Kidney capillary endothelial cell (primary cell): ENCODE measurements at regions not wholly inside any gene's neighbourhood (a gene's known extent, or its start where the extent isn't known, plus 50 kb on each side); places are given as distances from the start of the nearest gene placed in this dataset.

Experiments used
- DNase-seq: peaks from one replicate; pipeline ENCODE4 v3.0.0-alpha.2; 2018; ENCODE audit warnings: low spot score

GRCh38 chr4:136750897-136751296, 781.4 kb downstream of the PCDH18 start:
- no peak for DNase-seq

- no peak for DNase-seq
Measured at GRCh38 chr4:136749989-136750388, 782.3 kb downstream of the PCDH18 start.

- DNase-seq: no peak
Measured at GRCh38 chr4:136748773-136749172, 783.5 kb downstream of the PCDH18 start.

- DNase-seq: no peak
Measured at GRCh38 chr4:136748165-136748564, 784.1 kb downstream of the PCDH18 start.

- DNase-seq: no peak
Measured at GRCh38 chr4:136743238-136743637, 789.1 kb downstream of the PCDH18 start.

- DNase-seq: no peak
Measured at GRCh38 chr4:136742333-136742732, 790.0 kb downstream of the PCDH18 start.

GRCh38 chr4:136741468-136741867, 790.8 kb downstream of the PCDH18 start:
- DNase-seq: peak; percentile 26

- DNase-seq: no peak
Measured at GRCh38 chr4:136740326-136740725, 792.0 kb downstream of the PCDH18 start.

GRCh38 chr4:136737066-136737465, 795.2 kb downstream of the PCDH18 start:
- no peak for DNase-seq

- DNase-seq: no peak
Measured at GRCh38 chr4:136731025-136731424, 801.3 kb downstream of the PCDH18 start.

- DNase-seq: no peak
Measured at GRCh38 chr4:136725286-136726081, 806.8 kb downstream of the PCDH18 start.

- peak; percentile 9 for DNase-seq
Measured at GRCh38 chr4:136713140-136713539, 819.2 kb downstream of the PCDH18 start.

GRCh38 chr4:136709897-136710296, 822.4 kb downstream of the PCDH18 start:
- DNase-seq: no peak

- no peak for DNase-seq
Measured at GRCh38 chr4:136706942-136707341, 825.4 kb downstream of the PCDH18 start.

GRCh38 chr4:136699905-136700304, 832.4 kb downstream of the PCDH18 start:
- DNase-seq: no peak

- DNase-seq: no peak
Measured at GRCh38 chr4:136691607-136692006, 840.7 kb downstream of the PCDH18 start.

- no peak for DNase-seq
Measured at GRCh38 chr4:136690360-136690759, 841.9 kb downstream of the PCDH18 start.

GRCh38 chr4:136687596-136687995, 844.7 kb downstream of the PCDH18 start:
- no peak for DNase-seq

GRCh38 chr4:136687118-136687517, 845.2 kb downstream of the PCDH18 start:
- no peak for DNase-seq

- DNase-seq: no peak
Measured at GRCh38 chr4:136680761-136681160, 851.5 kb downstream of the PCDH18 start.

GRCh38 chr4:136680271-136680670, 852.0 kb downstream of the PCDH18 start:
- DNase-seq: no peak

GRCh38 chr4:136670265-136670664, 862.0 kb downstream of the PCDH18 start:
- DNase-seq: no peak

GRCh38 chr4:136664988-136665387, 867.3 kb downstream of the PCDH18 start:
- DNase-seq: no peak

- no peak for DNase-seq
Measured at GRCh38 chr4:136662539-136662938, 869.8 kb downstream of the PCDH18 start.
